Stimulated activated CD8-positive, alpha-beta memory T cell treated with anti-CD3 and anti-CD28 coated beads, Interleukin-15, amount 100 ng/mL, for 4 hours (primary cell): ENCODE measurements at regions not wholly inside any gene's neighbourhood (a gene's known extent, or its start where the extent isn't known, plus 50 kb on each side); places are given as distances from the start of the nearest gene placed in this dataset.

Experiments
- DNase-seq, 2 donors: peaks; one replicate each; pipeline ENCODE4 v3.0.0-alpha.2; 2020; ENCODE audit warnings: low read depth in 2 of 2

- no peak for DNase-seq
These were observed 644.9 kb downstream of the CCDC171 start for GRCh38 chr9:16197578-16198370.

GRCh38 chr9:16198996-16199395 lies 646.2 kb downstream of the CCDC171 start:
- no peak for DNase-seq

- no peak for DNase-seq
These were observed 649.4 kb downstream of the CCDC171 start for GRCh38 chr9:16202221-16202620.

GRCh38 chr9:16202914-16203728 lies 650.3 kb downstream of the CCDC171 start:
- no peak for DNase-seq

- DNase-seq, result no peak
These were observed 651.1 kb downstream of the CCDC171 start for GRCh38 chr9:16203729-16204573.

GRCh38 chr9:16205455-16205854 lies 652.6 kb downstream of the CCDC171 start:
- no peak for DNase-seq

GRCh38 chr9:16206518-16206917 lies 653.7 kb downstream of the CCDC171 start:
- DNase-seq, result no peak

- DNase-seq, result no peak
These were observed 654.3 kb downstream of the CCDC171 start for GRCh38 chr9:16207161-16207560.

GRCh38 chr9:16210440-16210839 lies 657.6 kb downstream of the CCDC171 start:
- no peak for DNase-seq

- no peak for DNase-seq
These were observed 658.5 kb downstream of the BNC2 start for GRCh38 chr9:16211946-16212345.

GRCh38 chr9:16213781-16214515 lies 656.5 kb downstream of the BNC2 start:
- no peak for DNase-seq

- no peak for DNase-seq
These were observed 655.7 kb downstream of the BNC2 start for GRCh38 chr9:16214677-16215352.

GRCh38 chr9:16215353-16215680 lies 655.2 kb downstream of the BNC2 start:
- no peak for DNase-seq

- DNase-seq, result no peak
These were observed 652.3 kb downstream of the BNC2 start for GRCh38 chr9:16217943-16218701.

GRCh38 chr9:16221366-16221765 lies 649.1 kb downstream of the BNC2 start:
- DNase-seq, result no peak

GRCh38 chr9:16221822-16222547 lies 648.5 kb downstream of the BNC2 start:
- no peak for DNase-seq

GRCh38 chr9:16223074-16223871 lies 647.2 kb downstream of the BNC2 start:
- no peak for DNase-seq

GRCh38 chr9:16230731-16231130 lies 639.7 kb downstream of the BNC2 start:
- DNase-seq, result no peak

GRCh38 chr9:16236311-16236710 lies 634.2 kb downstream of the BNC2 start:
- no peak for DNase-seq
